OCI-LY7 (cell line): ENCODE measurements at regions not wholly inside any gene's neighbourhood (a gene's known extent, or its start where the extent isn't known, plus 50 kb on each side); places are given as distances from the start of the nearest gene placed in this dataset.

Source experiments
- EZH2phosphoT487 ChIP-seq: fragments of 200-600 bp; sonication (generic); IDR thresholded peaks from 2 replicates; pipeline ENCODE4 v1.6.1; 2018; ENCODE audit warnings: low read depth, borderline replicate concordance, mild to moderate bottlenecking, mixed run types, antibody characterized with exemption, low read length, moderate library complexity, mixed read lengths
- TF ChIP-seq, protein P1 (sequence below): fragments of 200-600 bp; sonication (generic); conservative IDR thresholded peaks from 2 replicates; pipeline ENCODE4 v1.5.1; 2014; ENCODE audit warnings: mild to moderate bottlenecking, antibody characterized with exemption, low read length, moderate library complexity, mixed read lengths

DNA sequence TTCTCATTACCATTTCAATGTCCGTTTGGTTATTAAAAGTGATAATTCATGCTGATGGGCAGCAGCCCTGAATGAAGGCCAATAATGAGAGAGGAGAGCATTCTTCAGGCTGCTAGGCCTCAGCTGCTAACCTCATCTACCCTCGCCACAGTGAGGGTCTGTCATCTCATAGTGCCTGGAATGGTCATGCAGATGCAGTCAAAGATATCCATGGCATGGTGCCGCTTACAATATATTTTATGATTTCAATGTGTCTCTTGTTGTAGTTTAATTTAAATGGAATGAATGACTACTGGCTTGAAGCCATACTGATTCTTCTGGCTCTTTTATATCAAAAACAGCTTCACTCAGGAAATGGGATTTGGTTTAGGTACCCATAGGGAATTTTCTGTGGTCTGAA lies 126.9 kb downstream of the SLC16A9 start:
- TF ChIP-seq, protein P1, sequence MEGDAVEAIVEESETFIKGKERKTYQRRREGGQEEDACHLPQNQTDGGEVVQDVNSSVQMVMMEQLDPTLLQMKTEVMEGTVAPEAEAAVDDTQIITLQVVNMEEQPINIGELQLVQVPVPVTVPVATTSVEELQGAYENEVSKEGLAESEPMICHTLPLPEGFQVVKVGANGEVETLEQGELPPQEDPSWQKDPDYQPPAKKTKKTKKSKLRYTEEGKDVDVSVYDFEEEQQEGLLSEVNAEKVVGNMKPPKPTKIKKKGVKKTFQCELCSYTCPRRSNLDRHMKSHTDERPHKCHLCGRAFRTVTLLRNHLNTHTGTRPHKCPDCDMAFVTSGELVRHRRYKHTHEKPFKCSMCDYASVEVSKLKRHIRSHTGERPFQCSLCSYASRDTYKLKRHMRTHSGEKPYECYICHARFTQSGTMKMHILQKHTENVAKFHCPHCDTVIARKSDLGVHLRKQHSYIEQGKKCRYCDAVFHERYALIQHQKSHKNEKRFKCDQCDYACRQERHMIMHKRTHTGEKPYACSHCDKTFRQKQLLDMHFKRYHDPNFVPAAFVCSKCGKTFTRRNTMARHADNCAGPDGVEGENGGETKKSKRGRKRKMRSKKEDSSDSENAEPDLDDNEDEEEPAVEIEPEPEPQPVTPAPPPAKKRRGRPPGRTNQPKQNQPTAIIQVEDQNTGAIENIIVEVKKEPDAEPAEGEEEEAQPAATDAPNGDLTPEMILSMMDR, result no peak
- TF ChIP-seq EZH2phosphoT487, result no peak
